ENCODE measurements at regions not wholly inside any gene's neighbourhood (a gene's known extent, or its start where the extent isn't known, plus 50 kb on each side); places are given as distances from the start of the nearest gene placed in this dataset.
"Not testable (repeated sequence)": the region's sequence is repeated elsewhere in the genome, so short reads cannot be mapped to it uniquely, and the experiment has no call there.

GRCh38 chrY:22113990-22114389 is 68.7 kb downstream of the RBMY1F start:
- intact Hi-C loops (cut with micrococcal nuclease); DNase-seq: not testable (repeated sequence)
- ATAC-seq = peak; percentile 97

GRCh38 chrY:22108165-22108564 is 74.6 kb downstream of the RBMY1F start:
- DNase-seq; intact Hi-C loops (cut with micrococcal nuclease): not testable (repeated sequence)
- ATAC-seq = peak; percentile 84

- DNase-seq; intact Hi-C loops (cut with micrococcal nuclease): not testable (repeated sequence)
- ATAC-seq = peak; percentile 69
Measured at GRCh38 chrY:22101547-22101946, 81.2 kb downstream of the RBMY1F start.

GRCh38 chrY:22097310-22097709 is 85.4 kb downstream of the RBMY1F start:
- ATAC-seq; intact Hi-C loops (cut with micrococcal nuclease): not testable (repeated sequence)

GRCh38 chrY:22085975-22086645 is 96.6 kb downstream of the RBMY1F start:
- ATAC-seq; DNase-seq; intact Hi-C loops (cut with micrococcal nuclease): not testable (repeated sequence)

More at GRCh38 chrY:22097310-22097709, 85.4 kb downstream of the RBMY1F start:
- not testable (repeated sequence) for DNase-seq

GRCh38 chrY:22072270-22072669 is 110.5 kb downstream of the RBMY1F start:
- ATAC-seq; DNase-seq; intact Hi-C loops (cut with micrococcal nuclease): not testable (repeated sequence)

GRCh38 chrY:22060149-22060548 is 122.6 kb downstream of the RBMY1F start:
- intact Hi-C loops (cut with micrococcal nuclease); DNase-seq: not testable (repeated sequence)
- ATAC-seq = peak; percentile 98

- ATAC-seq; intact Hi-C loops (cut with micrococcal nuclease); DNase-seq: not testable (repeated sequence)
Measured at GRCh38 chrY:22013010-22013409, 95.2 kb upstream of the RBMY1E start.

GRCh38 chrY:22001163-22001562 is 83.3 kb upstream of the RBMY1E start:
- ATAC-seq; DNase-seq; intact Hi-C loops (cut with micrococcal nuclease): not testable (repeated sequence)

GRCh38 chrY:21987222-21987621 is 69.4 kb upstream of the RBMY1E start:
- peak; percentile 48 for ATAC-seq
- intact Hi-C loops (cut with micrococcal nuclease); DNase-seq: not testable (repeated sequence)

- intact Hi-C loops (cut with micrococcal nuclease); DNase-seq; ATAC-seq: not testable (repeated sequence)
Measured at GRCh38 chrY:21980937-21981336, 63.1 kb upstream of the RBMY1E start.

GRCh38 chrY:21980348-21980747 is 62.5 kb upstream of the RBMY1E start:
- intact Hi-C loops (cut with micrococcal nuclease); DNase-seq; ATAC-seq: not testable (repeated sequence)

- not testable (repeated sequence) for ATAC-seq, DNase-seq
Measured at GRCh38 chrY:21979106-21979505, 61.3 kb upstream of the RBMY1E start.

GRCh38 chrY:21978204-21978603 is 60.4 kb upstream of the RBMY1E start:
- DNase-seq; intact Hi-C loops (cut with micrococcal nuclease); ATAC-seq: not testable (repeated sequence)

More at GRCh38 chrY:21979106-21979505, 61.3 kb upstream of the RBMY1E start:
- intact Hi-C loops (cut with micrococcal nuclease) = not testable (repeated sequence)
